PC-3 (cell line): ENCODE measurements at regions not wholly inside any gene's neighbourhood (a gene's known extent, or its start where the extent isn't known, plus 50 kb on each side); places are given as distances from the start of the nearest gene placed in this dataset.

Source experiments
- EZH2 ChIP-seq: fragments of 300-600 bp; sonication (generic); IDR thresholded peaks from one replicate; pipeline ENCODE4 v1.6.1; 2017; ENCODE audit warnings: antibody characterized with exemption, mild to moderate bottlenecking, low read length; ENCODE audit not compliant: unreplicated experiment
- TF ChIP-seq, protein P1 (sequence below): fragments of 300-600 bp; sonication (generic); conservative IDR thresholded peaks from 2 replicates; pipeline ENCODE4 v1.5.1; 2017; ENCODE audit warnings: antibody characterized with exemption, low read depth, mild to moderate bottlenecking, low read length

DNA sequence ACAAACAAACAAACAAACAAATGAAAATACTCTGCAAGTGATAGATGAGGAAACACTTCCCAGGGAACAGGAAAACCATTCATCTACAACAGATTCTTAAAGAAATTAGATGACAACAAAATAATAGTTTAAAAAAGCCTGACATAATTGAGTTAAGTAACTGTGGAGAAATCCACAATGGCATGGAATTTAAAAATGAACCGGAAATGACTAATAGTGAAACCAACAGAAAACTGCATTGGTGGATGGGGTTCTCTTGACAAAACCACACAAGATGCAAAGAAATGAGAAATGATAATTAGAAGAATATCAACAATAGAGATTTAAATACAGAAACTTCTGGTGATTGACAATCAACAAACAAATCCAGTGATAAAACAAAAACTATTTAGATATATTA lies 785.6 kb downstream of the QKI start:
- TF ChIP-seq, protein P1, sequence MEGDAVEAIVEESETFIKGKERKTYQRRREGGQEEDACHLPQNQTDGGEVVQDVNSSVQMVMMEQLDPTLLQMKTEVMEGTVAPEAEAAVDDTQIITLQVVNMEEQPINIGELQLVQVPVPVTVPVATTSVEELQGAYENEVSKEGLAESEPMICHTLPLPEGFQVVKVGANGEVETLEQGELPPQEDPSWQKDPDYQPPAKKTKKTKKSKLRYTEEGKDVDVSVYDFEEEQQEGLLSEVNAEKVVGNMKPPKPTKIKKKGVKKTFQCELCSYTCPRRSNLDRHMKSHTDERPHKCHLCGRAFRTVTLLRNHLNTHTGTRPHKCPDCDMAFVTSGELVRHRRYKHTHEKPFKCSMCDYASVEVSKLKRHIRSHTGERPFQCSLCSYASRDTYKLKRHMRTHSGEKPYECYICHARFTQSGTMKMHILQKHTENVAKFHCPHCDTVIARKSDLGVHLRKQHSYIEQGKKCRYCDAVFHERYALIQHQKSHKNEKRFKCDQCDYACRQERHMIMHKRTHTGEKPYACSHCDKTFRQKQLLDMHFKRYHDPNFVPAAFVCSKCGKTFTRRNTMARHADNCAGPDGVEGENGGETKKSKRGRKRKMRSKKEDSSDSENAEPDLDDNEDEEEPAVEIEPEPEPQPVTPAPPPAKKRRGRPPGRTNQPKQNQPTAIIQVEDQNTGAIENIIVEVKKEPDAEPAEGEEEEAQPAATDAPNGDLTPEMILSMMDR = no peak
- TF ChIP-seq EZH2 = no peak
